Calu3 (cell line): ENCODE measurements at regions not wholly inside any gene's neighbourhood (a gene's known extent, or its start where the extent isn't known, plus 50 kb on each side); places are given as distances from the start of the nearest gene placed in this dataset.

ENCODE experiments used
- BruUV-seq: library from RNA; stranded (reverse); fragments of 400-500 nt; replicated peaks from 2 replicates; lab custom pipeline; 2021; lab: Mats Ljungman, UMichigan
- CTCF ChIA-PET: fragments of 300-600 bp; sonication (Branson Sonifier 250); formaldehyde crosslinking; loops from one replicate; lab custom pipeline; 2022; ENCODE audit warnings: antibody characterized with exemption; lab: Charles Lee
- DNase-seq: peaks from one replicate; pipeline ENCODE4 v3.0.0; 2022
- H3K27ac Mint-ChIP-seq: one replicate; pipeline ENCODE4 v1.8.0; 2022; ENCODE audit warnings: mixed read lengths; ENCODE audit not compliant: unreplicated experiment
- H3K27me3 Mint-ChIP-seq: one replicate; pipeline ENCODE4 v1.8.0; 2022; ENCODE audit warnings: mixed read lengths; ENCODE audit not compliant: unreplicated experiment
- H3K36me3 Mint-ChIP-seq: one replicate; pipeline ENCODE4 v1.8.0; 2022; ENCODE audit warnings: mild to moderate bottlenecking, moderate library complexity, mixed read lengths; ENCODE audit not compliant: insufficient read depth, unreplicated experiment
- H3K4me1 Mint-ChIP-seq: one replicate; pipeline ENCODE4 v1.8.0; 2022; ENCODE audit warnings: mild to moderate bottlenecking, low read depth, mixed read lengths; ENCODE audit not compliant: unreplicated experiment
- H3K4me3 Mint-ChIP-seq: one replicate; pipeline ENCODE4 v1.8.0; 2022; ENCODE audit warnings: mild to moderate bottlenecking, low read depth, moderate library complexity, mixed read lengths; ENCODE audit not compliant: unreplicated experiment
- H3K9me3 Mint-ChIP-seq: one replicate; pipeline ENCODE4 v1.8.0; 2022; ENCODE audit warnings: low read depth, mixed read lengths; ENCODE audit not compliant: unreplicated experiment
- intact Hi-C: fragments of 100-400 bp; cut with micrococcal nuclease; formaldehyde crosslinking; loops from one replicate; pipeline ENCODE4 v1.10.0; 2022; ENCODE audit not compliant: unreplicated experiment
- TF ChIP-seq, protein P1 (sequence below): fragments of 200-600 bp; IDR thresholded peaks from one replicate; pipeline ENCODE4 v1.8.0; 2022; ENCODE audit warnings: antibody characterized with exemption; ENCODE audit not compliant: unreplicated experiment

DNA sequence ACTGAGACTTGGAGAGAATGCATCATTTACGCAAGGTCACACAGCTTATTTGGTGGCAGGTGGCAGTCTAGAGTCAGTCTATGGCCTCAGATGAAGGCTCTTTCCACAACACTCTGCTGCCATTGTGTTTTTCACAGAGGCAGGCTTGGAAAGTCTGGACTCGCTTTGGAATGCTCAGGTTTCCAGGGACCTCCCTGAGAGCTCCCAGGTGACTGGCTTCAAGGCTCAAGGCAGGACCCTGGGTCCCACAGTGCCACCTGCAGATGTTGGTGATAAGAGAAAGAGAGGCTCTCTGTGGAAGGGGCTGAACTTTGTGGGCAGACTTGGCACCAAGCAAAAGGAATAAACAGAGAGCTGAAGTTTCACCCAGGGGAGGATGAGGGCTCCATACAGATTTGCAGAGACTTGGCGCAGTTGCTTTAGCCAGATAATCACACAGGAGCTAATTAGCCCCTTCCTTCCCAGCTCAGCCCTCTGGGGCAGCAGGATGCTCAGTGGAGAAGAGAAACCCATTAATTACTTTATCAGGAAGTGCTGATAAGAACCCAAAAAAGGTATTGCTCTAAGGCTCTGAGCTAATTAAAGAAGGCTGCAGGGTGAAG is 103.5 kb downstream of the LBH start:
- intact Hi-C loops = loop anchor here (5.0 to 10.0 kb wide), 2 partner anchors 130 to 372 kb away; no protein-coding TSS in a partner anchor
- H3K27me3 Mint-ChIP-seq = peaks cover 24% of the 10 kb centered on the region
- CTCF ChIA-PET = interaction anchor here (0.9 to 1.4 kb wide), 4 partner anchors 30 to 377 kb away, joined by 3 to 6 read pairs (median 3); no protein-coding TSS in a partner anchor

DNA sequence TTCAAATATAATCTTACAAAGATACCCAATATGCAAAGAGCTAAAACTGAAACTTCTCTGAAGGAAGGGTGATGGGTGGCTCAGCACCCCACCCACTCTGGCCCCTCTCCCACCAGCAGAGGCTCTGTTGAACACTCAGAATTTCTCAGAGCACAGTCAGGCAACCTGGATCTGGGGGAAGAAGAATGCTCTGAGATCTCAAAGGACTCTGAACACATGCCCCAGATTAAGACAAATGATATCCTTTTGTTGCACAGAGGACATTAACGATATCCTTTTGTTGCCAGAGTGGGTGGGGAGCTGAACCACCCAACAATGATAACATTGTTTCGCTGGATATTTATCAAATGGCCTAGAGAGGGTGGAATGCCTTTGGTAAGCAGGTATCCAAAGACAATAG is 104.8 kb downstream of the LBH start:
- Mint-ChIP-seq H3K4me1 (no peaks in the 10 kb centered on the region), H3K27ac (no peak overlapping the region), H3K36me3 (no peaks in the 10 kb centered on the region), H3K4me3 (no peak overlapping the region), H3K27me3 (peaks cover 19% of the 10 kb centered on the region), H3K9me3 (peaks cover 10% of the 10 kb centered on the region)
- no TSS peak for BruUV-seq
- intact Hi-C loops = loop anchor here (5.0 to 10.0 kb wide), 2 partner anchors 131 to 371 kb away; no protein-coding TSS in a partner anchor
- DNase-seq = no peak
- TF ChIP-seq, protein P1, sequence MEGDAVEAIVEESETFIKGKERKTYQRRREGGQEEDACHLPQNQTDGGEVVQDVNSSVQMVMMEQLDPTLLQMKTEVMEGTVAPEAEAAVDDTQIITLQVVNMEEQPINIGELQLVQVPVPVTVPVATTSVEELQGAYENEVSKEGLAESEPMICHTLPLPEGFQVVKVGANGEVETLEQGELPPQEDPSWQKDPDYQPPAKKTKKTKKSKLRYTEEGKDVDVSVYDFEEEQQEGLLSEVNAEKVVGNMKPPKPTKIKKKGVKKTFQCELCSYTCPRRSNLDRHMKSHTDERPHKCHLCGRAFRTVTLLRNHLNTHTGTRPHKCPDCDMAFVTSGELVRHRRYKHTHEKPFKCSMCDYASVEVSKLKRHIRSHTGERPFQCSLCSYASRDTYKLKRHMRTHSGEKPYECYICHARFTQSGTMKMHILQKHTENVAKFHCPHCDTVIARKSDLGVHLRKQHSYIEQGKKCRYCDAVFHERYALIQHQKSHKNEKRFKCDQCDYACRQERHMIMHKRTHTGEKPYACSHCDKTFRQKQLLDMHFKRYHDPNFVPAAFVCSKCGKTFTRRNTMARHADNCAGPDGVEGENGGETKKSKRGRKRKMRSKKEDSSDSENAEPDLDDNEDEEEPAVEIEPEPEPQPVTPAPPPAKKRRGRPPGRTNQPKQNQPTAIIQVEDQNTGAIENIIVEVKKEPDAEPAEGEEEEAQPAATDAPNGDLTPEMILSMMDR = no peak
- CTCF ChIA-PET = no interaction called here

More for the DNA sequence above, 103.5 kb downstream of the LBH start:
- Mint-ChIP-seq H3K9me3 (peaks cover 10% of the 10 kb centered on the region), H3K36me3 (no peaks in the 10 kb centered on the region), H3K4me1 (no peaks in the 10 kb centered on the region), H3K4me3 (no peak overlapping the region), H3K27ac (no peak overlapping the region)
- DNase-seq = peak; percentile 15
- TF ChIP-seq, protein P1 = no peak
- no TSS peak for BruUV-seq

DNA sequence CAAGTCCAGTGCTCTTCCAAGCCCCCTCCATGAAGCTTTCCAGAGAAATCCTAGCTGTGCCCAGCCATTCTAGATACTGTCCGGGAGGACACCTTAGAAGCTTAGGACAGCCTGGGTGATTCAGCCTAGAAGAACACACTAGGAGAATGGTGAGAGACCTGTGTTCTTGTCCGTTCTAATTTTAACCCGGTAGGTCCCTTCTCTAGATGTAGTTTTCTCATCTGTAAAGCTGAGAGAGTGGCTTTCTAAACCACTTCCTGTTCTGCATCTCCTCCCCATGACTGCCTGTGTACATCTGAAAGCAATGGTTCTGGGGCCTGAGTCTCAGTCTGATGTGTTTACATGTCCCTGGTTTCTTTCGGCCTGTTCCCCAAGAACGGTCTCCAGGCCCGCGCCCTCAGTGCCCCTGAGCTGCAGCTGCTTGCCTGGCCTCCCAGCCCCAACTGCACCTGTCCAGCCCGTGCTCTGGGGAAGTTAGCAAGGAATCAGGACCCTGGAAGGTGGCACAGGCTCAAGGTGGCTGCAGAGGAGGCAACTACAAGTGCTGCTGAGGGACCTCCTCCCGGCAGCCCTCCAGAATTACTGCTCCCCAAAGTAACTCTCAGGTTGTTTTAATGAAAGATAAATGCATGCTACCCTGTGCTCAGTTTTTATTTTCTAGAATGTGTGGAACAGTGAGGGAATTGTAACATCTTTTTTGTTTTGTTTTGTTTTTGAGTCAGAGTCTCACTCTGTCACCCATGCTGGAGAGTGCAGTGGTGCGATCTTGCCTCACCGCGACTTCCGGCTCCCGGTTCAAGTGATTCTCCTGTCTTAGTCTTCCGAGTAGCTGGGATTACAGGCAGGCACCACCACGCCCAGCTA is 105.9 kb downstream of the LBH start:
- Mint-ChIP-seq H3K27me3 (peaks cover 24% of the 10 kb centered on the region), H3K4me1 (no peaks in the 10 kb centered on the region), H3K9me3 (peaks cover 10% of the 10 kb centered on the region), H3K27ac (no peak overlapping the region), H3K36me3 (no peaks in the 10 kb centered on the region), H3K4me3 (no peak overlapping the region)
- TF ChIP-seq, protein P1 = no peak
- intact Hi-C loops = loop anchor here (5.0 to 10.0 kb wide), 2 partner anchors 132 to 370 kb away; no protein-coding TSS in a partner anchor
- no TSS peak for BruUV-seq
- CTCF ChIA-PET = no interaction called here
- no peak for DNase-seq

DNA sequence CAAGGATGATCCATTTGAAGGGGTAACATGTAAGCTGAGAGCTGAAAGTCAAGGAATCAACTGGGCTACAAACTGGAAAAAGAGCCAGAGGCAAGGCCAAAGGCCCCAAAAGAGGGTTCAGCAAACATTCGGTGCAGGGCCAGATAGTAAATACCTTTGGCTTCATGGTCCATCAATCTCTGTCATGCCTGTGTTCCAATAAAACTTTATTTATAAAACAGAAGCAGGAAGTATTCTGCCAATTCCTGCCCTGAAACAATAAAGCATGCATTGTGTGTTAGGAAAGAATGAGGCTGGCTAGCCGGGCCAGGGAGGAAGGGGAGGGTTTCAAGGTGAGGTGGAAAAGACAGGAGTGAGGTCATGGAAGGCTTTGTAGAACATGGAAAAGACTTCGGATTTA is 107.1 kb downstream of the LBH start:
- intact Hi-C loops = loop anchor here (5.0 to 10.0 kb wide), 2 partner anchors 134 to 369 kb away; no protein-coding TSS in a partner anchor
- no peak overlapping the region for H3K4me3 Mint-ChIP-seq
- H3K9me3 Mint-ChIP-seq = peaks cover 10% of the 10 kb centered on the region
- DNase-seq = no peak
- CTCF ChIA-PET = interaction anchor here (0.6 kb wide), 1 partner anchor 263 kb away, joined by 3 read pairs; no protein-coding TSS in a partner anchor
- BruUV-seq = no TSS peak
- no peaks in the 10 kb centered on the region for H3K36me3 Mint-ChIP-seq
- H3K27ac Mint-ChIP-seq = no peak overlapping the region
- H3K27me3 Mint-ChIP-seq = peaks cover 31% of the 10 kb centered on the region
- H3K4me1 Mint-ChIP-seq = no peaks in the 10 kb centered on the region
- TF ChIP-seq, protein P1 = no peak
